ENCODE measurements at regions not wholly inside any gene's neighbourhood (a gene's known extent, or its start where the extent isn't known, plus 50 kb on each side); places are given as distances from the start of the nearest gene placed in this dataset.

- TF ChIP-seq, protein P1, sequence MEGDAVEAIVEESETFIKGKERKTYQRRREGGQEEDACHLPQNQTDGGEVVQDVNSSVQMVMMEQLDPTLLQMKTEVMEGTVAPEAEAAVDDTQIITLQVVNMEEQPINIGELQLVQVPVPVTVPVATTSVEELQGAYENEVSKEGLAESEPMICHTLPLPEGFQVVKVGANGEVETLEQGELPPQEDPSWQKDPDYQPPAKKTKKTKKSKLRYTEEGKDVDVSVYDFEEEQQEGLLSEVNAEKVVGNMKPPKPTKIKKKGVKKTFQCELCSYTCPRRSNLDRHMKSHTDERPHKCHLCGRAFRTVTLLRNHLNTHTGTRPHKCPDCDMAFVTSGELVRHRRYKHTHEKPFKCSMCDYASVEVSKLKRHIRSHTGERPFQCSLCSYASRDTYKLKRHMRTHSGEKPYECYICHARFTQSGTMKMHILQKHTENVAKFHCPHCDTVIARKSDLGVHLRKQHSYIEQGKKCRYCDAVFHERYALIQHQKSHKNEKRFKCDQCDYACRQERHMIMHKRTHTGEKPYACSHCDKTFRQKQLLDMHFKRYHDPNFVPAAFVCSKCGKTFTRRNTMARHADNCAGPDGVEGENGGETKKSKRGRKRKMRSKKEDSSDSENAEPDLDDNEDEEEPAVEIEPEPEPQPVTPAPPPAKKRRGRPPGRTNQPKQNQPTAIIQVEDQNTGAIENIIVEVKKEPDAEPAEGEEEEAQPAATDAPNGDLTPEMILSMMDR (IDR thresholded peaks at IDR 0.05): no peak
- TF ChIP-seq POLR2A (IDR thresholded peaks at IDR 0.05) (no peak), EP300 (IDR thresholded peaks at IDR 0.05) (no peak)
Observed at GRCh38 chr4:114383067-114383466, 215.5 kb upstream of the UGT8 start.

Measured in upper lobe of left lung (tissue), 4 donors.